VCaP (cell line): ENCODE measurements at regions not wholly inside any gene's neighbourhood (a gene's known extent, or its start where the extent isn't known, plus 50 kb on each side); places are given as distances from the start of the nearest gene placed in this dataset.

ENCODE experiments used
- H3K27ac ChIP-seq: fragments of 450-650 bp; 2 replicates; pipeline ENCODE4 v1.5.1; 2017
- CTCF ChIP-seq: fragments of 450-650 bp; conservative IDR thresholded peaks from 2 replicates; pipeline ENCODE4 v1.5.1; 2017; ENCODE audit warnings: mild to moderate bottlenecking, moderate library complexity

GRCh38 chr9:88596376-88596775, 61.4 kb downstream of the NXNL2 start:
- H3K27ac ChIP-seq = peak overlapping the region; percentile 82

GRCh38 chr9:88604836-88605511, 70.0 kb downstream of the NXNL2 start:
- no peak for TF ChIP-seq CTCF
- peak overlapping the region; percentile 46 for H3K27ac ChIP-seq

More at GRCh38 chr9:88596376-88596775, 61.4 kb downstream of the NXNL2 start:
- no peak for TF ChIP-seq CTCF

GRCh38 chr9:88605512-88606362, 70.8 kb downstream of the NXNL2 start:
- peak overlapping the region; percentile 46 for H3K27ac ChIP-seq
- no peak for TF ChIP-seq CTCF

GRCh38 chr9:88614359-88614758, 79.4 kb downstream of the NXNL2 start:
- TF ChIP-seq CTCF = no peak
- no peak overlapping the region for H3K27ac ChIP-seq

- H3K27ac ChIP-seq = no peak overlapping the region
- TF ChIP-seq CTCF = no peak
Measured at GRCh38 chr9:88623698-88624097, 88.7 kb downstream of the NXNL2 start.

GRCh38 chr9:88628114-88628513, 93.1 kb downstream of the NXNL2 start:
- H3K27ac ChIP-seq = no peak overlapping the region

More at GRCh38 chr9:88628114-88628513, 93.1 kb downstream of the NXNL2 start:
- TF ChIP-seq CTCF = no peak
